ENCODE measurements at regions not wholly inside any gene's neighbourhood (a gene's known extent, or its start where the extent isn't known, plus 50 kb on each side); places are given as distances from the start of the nearest gene placed in this dataset.
"Not testable (repeated sequence)": the region's sequence is repeated elsewhere in the genome, so short reads cannot be mapped to it uniquely, and the experiment has no call there.

GRCh38 chr9:7636838-7637467 is 162.6 kb downstream of the DMAC1 start:
- TF ChIP-seq, protein P1, sequence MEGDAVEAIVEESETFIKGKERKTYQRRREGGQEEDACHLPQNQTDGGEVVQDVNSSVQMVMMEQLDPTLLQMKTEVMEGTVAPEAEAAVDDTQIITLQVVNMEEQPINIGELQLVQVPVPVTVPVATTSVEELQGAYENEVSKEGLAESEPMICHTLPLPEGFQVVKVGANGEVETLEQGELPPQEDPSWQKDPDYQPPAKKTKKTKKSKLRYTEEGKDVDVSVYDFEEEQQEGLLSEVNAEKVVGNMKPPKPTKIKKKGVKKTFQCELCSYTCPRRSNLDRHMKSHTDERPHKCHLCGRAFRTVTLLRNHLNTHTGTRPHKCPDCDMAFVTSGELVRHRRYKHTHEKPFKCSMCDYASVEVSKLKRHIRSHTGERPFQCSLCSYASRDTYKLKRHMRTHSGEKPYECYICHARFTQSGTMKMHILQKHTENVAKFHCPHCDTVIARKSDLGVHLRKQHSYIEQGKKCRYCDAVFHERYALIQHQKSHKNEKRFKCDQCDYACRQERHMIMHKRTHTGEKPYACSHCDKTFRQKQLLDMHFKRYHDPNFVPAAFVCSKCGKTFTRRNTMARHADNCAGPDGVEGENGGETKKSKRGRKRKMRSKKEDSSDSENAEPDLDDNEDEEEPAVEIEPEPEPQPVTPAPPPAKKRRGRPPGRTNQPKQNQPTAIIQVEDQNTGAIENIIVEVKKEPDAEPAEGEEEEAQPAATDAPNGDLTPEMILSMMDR (IDR thresholded peaks at IDR 0.05; ENCODE audit: low read depth, low read length, missing control alignments), result no peak

GRCh38 chr9:7636309-7636708 is 163.3 kb downstream of the DMAC1 start:
- H3K4me3 ChIP-seq (replicated peaks; ENCODE audit: low read depth, low read length), result no peak overlapping the region
- DNase-seq (ENCODE audit: extremely low read depth, low read depth), result no peak
- TF ChIP-seq, protein P1 (IDR thresholded peaks at IDR 0.05; ENCODE audit: low read depth, low read length, missing control alignments), result no peak

More at GRCh38 chr9:7636838-7637467, 162.6 kb downstream of the DMAC1 start:
- H3K4me3 ChIP-seq (replicated peaks; ENCODE audit: low read depth, low read length), result no peak overlapping the region
- DNase-seq (ENCODE audit: extremely low read depth, low read depth), result no peak

GRCh38 chr9:7626571-7627029 is 173.0 kb downstream of the DMAC1 start:
- DNase-seq (ENCODE audit: extremely low read depth, low read depth); H3K4me3 ChIP-seq (replicated peaks; ENCODE audit: low read depth, low read length): not testable (repeated sequence)

- H3K4me3 ChIP-seq (replicated peaks; ENCODE audit: low read depth, low read length), result no peak overlapping the region
- TF ChIP-seq, protein P1 (IDR thresholded peaks at IDR 0.05; ENCODE audit: low read depth, low read length, missing control alignments), result no peak
- DNase-seq (ENCODE audit: extremely low read depth, low read depth), result no peak
Measured at GRCh38 chr9:7622481-7622880, 177.1 kb downstream of the DMAC1 start.

DNA sequence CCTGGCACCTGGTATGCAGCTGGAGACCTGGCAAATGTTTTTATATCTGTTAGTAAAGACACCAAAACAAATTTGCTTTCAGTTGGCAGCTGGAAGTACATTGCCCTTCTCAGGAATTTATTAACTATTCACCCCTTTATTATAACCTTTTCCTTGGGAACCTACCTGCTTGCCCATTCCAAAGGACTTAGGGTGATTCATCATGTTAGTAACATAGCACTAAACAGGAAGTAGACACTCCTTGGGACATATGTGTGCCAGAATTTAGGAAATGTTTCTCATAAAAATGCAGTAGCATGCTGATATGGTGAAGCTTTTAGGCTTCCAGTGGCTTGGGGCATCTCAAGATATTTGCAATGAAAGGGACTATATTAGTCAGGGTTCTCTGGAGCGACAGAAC is 184.2 kb downstream of the DMAC1 start:
- TF ChIP-seq, protein P1 (IDR thresholded peaks at IDR 0.05; ENCODE audit: low read depth, low read length, missing control alignments), result no peak
- no peak for DNase-seq (ENCODE audit: extremely low read depth, low read depth)
- no peak overlapping the region for H3K4me3 ChIP-seq (replicated peaks; ENCODE audit: low read depth, low read length)

GRCh38 chr9:7613931-7614330 is 185.6 kb downstream of the DMAC1 start:
- TF ChIP-seq, protein P1 (IDR thresholded peaks at IDR 0.05; ENCODE audit: low read depth, low read length, missing control alignments), result no peak
- H3K4me3 ChIP-seq (replicated peaks; ENCODE audit: low read depth, low read length), result no peak overlapping the region
- DNase-seq (ENCODE audit: extremely low read depth, low read depth), result no peak

GRCh38 chr9:7608261-7608660 is 191.3 kb downstream of the DMAC1 start:
- no peak overlapping the region for H3K4me3 ChIP-seq (replicated peaks; ENCODE audit: low read depth, low read length)
- TF ChIP-seq, protein P1 (IDR thresholded peaks at IDR 0.05; ENCODE audit: low read depth, low read length, missing control alignments), result no peak
- DNase-seq (ENCODE audit: extremely low read depth, low read depth), result no peak

Data from HFF-Myc (cell line).